Smooth muscle cell of the brain vasculature (primary cell): ENCODE measurements at regions not wholly inside any gene's neighbourhood (a gene's known extent, or its start where the extent isn't known, plus 50 kb on each side); places are given as distances from the start of the nearest gene placed in this dataset.
"Not testable (repeated sequence)": the region's sequence is repeated elsewhere in the genome, so short reads cannot be mapped to it uniquely, and the experiment has no call there.

Experiments
- DNase-seq: peaks from one replicate; pipeline ENCODE4 v3.0.0-alpha.2; 2012; ENCODE audit warnings: low read depth, low spot score

GRCh38 chr12:47410383-47410782, 295.4 kb downstream of the RPAP3 start:
- DNase-seq, result no peak

- DNase-seq, result no peak
Measured at GRCh38 chr12:47409310-47409987, 296.4 kb downstream of the RPAP3 start.

GRCh38 chr12:47408171-47408871, 297.5 kb downstream of the RPAP3 start:
- DNase-seq, result no peak

- DNase-seq, result no peak
Measured at GRCh38 chr12:47407463-47408129, 298.2 kb downstream of the RPAP3 start.

GRCh38 chr12:47403681-47404080, 302.1 kb downstream of the RPAP3 start:
- no peak for DNase-seq

GRCh38 chr12:47401196-47401595, 304.6 kb downstream of the RPAP3 start:
- not testable (repeated sequence) for DNase-seq

- no peak for DNase-seq
Measured at GRCh38 chr12:47400266-47400665, 305.6 kb downstream of the RPAP3 start.

- DNase-seq, result no peak
Measured at GRCh38 chr12:47397664-47398281, 308.1 kb downstream of the RPAP3 start.

GRCh38 chr12:47396902-47397663, 308.7 kb downstream of the RPAP3 start:
- DNase-seq, result no peak

GRCh38 chr12:47394070-47394469, 311.8 kb downstream of the RPAP3 start:
- DNase-seq, result no peak

- no peak for DNase-seq
Measured at GRCh38 chr12:47393403-47393790, 312.4 kb downstream of the RPAP3 start.

GRCh38 chr12:47391566-47391965, 311.8 kb upstream of the AMIGO2 start:
- DNase-seq, result no peak

GRCh38 chr12:47388712-47389111, 309.0 kb upstream of the AMIGO2 start:
- DNase-seq, result no peak

- no peak for DNase-seq
Measured at GRCh38 chr12:47387994-47388393, 308.2 kb upstream of the AMIGO2 start.

GRCh38 chr12:47385653-47386052, 305.9 kb upstream of the AMIGO2 start:
- no peak for DNase-seq

GRCh38 chr12:47383942-47384341, 304.2 kb upstream of the AMIGO2 start:
- no peak for DNase-seq

- no peak for DNase-seq
Measured at GRCh38 chr12:47382305-47382704, 302.5 kb upstream of the AMIGO2 start.

- DNase-seq, result no peak
Measured at GRCh38 chr12:47378907-47379306, 299.1 kb upstream of the AMIGO2 start.

- DNase-seq, result no peak
Measured at GRCh38 chr12:47378222-47378582, 298.4 kb upstream of the AMIGO2 start.

GRCh38 chr12:47377414-47378221, 297.9 kb upstream of the AMIGO2 start:
- DNase-seq, result peak; percentile 98

GRCh38 chr12:47376927-47377326, 297.2 kb upstream of the AMIGO2 start:
- DNase-seq, result no peak
